ENCODE measurements at regions not wholly inside any gene's neighbourhood (a gene's known extent, or its start where the extent isn't known, plus 50 kb on each side); places are given as distances from the start of the nearest gene placed in this dataset.
"Not testable (repeated sequence)": the region's sequence is repeated elsewhere in the genome, so short reads cannot be mapped to it uniquely, and the experiment has no call there.

- DNase-seq (ENCODE audit: extremely low read depth in 1 of 2, low read depth in 1 of 2), result no peak
Observed at GRCh38 chr5:87129046-87129445, 138.6 kb upstream of the RASA1 start.

GRCh38 chr5:87132696-87133095 lies 135.0 kb upstream of the RASA1 start:
- no peak for DNase-seq (ENCODE audit: extremely low read depth in 1 of 2, low read depth in 1 of 2)

GRCh38 chr5:87134513-87134912 lies 133.2 kb upstream of the RASA1 start:
- not testable (repeated sequence) for DNase-seq (ENCODE audit: extremely low read depth in 1 of 2, low read depth in 1 of 2)

GRCh38 chr5:87136096-87136495 lies 131.6 kb upstream of the RASA1 start:
- DNase-seq (ENCODE audit: extremely low read depth in 1 of 2, low read depth in 1 of 2), result no peak

GRCh38 chr5:87136733-87137132 lies 130.9 kb upstream of the RASA1 start:
- no peak for DNase-seq (ENCODE audit: extremely low read depth in 1 of 2, low read depth in 1 of 2)

- DNase-seq (ENCODE audit: extremely low read depth in 1 of 2, low read depth in 1 of 2), result no peak
Observed at GRCh38 chr5:87137283-87137682, 130.4 kb upstream of the RASA1 start.

GRCh38 chr5:87138091-87138805 lies 129.4 kb upstream of the RASA1 start:
- DNase-seq (ENCODE audit: extremely low read depth in 1 of 2, low read depth in 1 of 2), result no peak

GRCh38 chr5:87139795-87140194 lies 127.9 kb upstream of the RASA1 start:
- DNase-seq (ENCODE audit: extremely low read depth in 1 of 2, low read depth in 1 of 2), result no peak

- no peak for DNase-seq (ENCODE audit: extremely low read depth in 1 of 2, low read depth in 1 of 2)
Observed at GRCh38 chr5:87141544-87141943, 126.1 kb upstream of the RASA1 start.

- not testable (repeated sequence) for DNase-seq (ENCODE audit: extremely low read depth in 1 of 2, low read depth in 1 of 2)
Observed at GRCh38 chr5:87145853-87146252, 121.8 kb upstream of the RASA1 start.

GRCh38 chr5:87147441-87147840 lies 120.2 kb upstream of the RASA1 start:
- DNase-seq (ENCODE audit: extremely low read depth in 1 of 2, low read depth in 1 of 2), result no peak

- no peak for DNase-seq (ENCODE audit: extremely low read depth in 1 of 2, low read depth in 1 of 2)
Observed at GRCh38 chr5:87150630-87151029, 117.1 kb upstream of the RASA1 start.

GRCh38 chr5:87151547-87151946 lies 116.1 kb upstream of the RASA1 start:
- no peak for DNase-seq (ENCODE audit: extremely low read depth in 1 of 2, low read depth in 1 of 2)

- DNase-seq (ENCODE audit: extremely low read depth in 1 of 2, low read depth in 1 of 2), result no peak
Observed at GRCh38 chr5:87152886-87153285, 114.8 kb upstream of the RASA1 start.

GRCh38 chr5:87154191-87154590 lies 113.5 kb upstream of the RASA1 start:
- DNase-seq (ENCODE audit: extremely low read depth in 1 of 2, low read depth in 1 of 2), result no peak

GRCh38 chr5:87155106-87155505 lies 112.6 kb upstream of the RASA1 start:
- DNase-seq (ENCODE audit: extremely low read depth in 1 of 2, low read depth in 1 of 2), result no peak

- no peak for DNase-seq (ENCODE audit: extremely low read depth in 1 of 2, low read depth in 1 of 2)
Observed at GRCh38 chr5:87156631-87157030, 111.1 kb upstream of the RASA1 start.

GRCh38 chr5:87164409-87164808 lies 103.3 kb upstream of the RASA1 start:
- no peak for DNase-seq (ENCODE audit: extremely low read depth in 1 of 2, low read depth in 1 of 2)

GRCh38 chr5:87169300-87169991 lies 98.2 kb upstream of the RASA1 start:
- no peak for DNase-seq (ENCODE audit: extremely low read depth in 1 of 2, low read depth in 1 of 2)

GRCh38 chr5:87170799-87171198 lies 96.9 kb upstream of the RASA1 start:
- no peak for DNase-seq (ENCODE audit: extremely low read depth in 1 of 2, low read depth in 1 of 2)

- no peak for DNase-seq (ENCODE audit: extremely low read depth in 1 of 2, low read depth in 1 of 2)
Observed at GRCh38 chr5:87182649-87183048, 85.0 kb upstream of the RASA1 start.

GRCh38 chr5:87183896-87184295 lies 83.8 kb upstream of the RASA1 start:
- DNase-seq (ENCODE audit: extremely low read depth in 1 of 2, low read depth in 1 of 2), result no peak

GRCh38 chr5:87184605-87185004 lies 83.1 kb upstream of the RASA1 start:
- DNase-seq (ENCODE audit: extremely low read depth in 1 of 2, low read depth in 1 of 2), result no peak

All from activated CD8-positive, alpha-beta memory T cell treated with anti-CD3 and anti-CD28 coated beads for 1 hour (primary cell).